HG03280 (cell line): ENCODE measurements at regions not wholly inside any gene's neighbourhood (a gene's known extent, or its start where the extent isn't known, plus 50 kb on each side); places are given as distances from the start of the nearest gene placed in this dataset.
A peak's percentile ranks its signal among the peaks of the same experiment; 100 is the strongest.

Source experiments
- ATAC-seq: cut with Tn5 transposase; IDR thresholded peaks from one replicate; pipeline ENCODE4 v1.9.1; 2021; ENCODE audit warnings: mild to moderate bottlenecking, moderate library complexity; ENCODE audit not compliant: unreplicated experiment

DNA sequence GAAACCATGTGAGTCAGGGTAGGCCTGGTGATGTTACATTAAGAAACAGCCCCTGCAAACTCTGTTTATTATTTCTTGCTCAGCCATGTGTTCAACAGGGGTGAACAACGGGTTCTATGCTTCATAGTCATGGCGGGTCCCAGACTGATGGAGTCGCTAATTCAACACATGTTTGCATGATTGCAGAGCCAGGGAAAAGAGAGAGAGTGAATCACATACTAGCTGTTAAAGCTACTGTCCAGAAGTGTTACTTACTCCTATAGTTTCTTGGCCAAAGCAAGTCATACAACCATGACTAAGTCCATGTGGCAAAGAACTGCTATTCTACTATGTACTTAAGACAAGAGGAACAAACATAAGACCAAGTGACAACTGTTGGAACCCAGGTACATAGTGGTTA lies 241.2 kb upstream of the SKOR2 start:
- ATAC-seq: no peak

DNA sequence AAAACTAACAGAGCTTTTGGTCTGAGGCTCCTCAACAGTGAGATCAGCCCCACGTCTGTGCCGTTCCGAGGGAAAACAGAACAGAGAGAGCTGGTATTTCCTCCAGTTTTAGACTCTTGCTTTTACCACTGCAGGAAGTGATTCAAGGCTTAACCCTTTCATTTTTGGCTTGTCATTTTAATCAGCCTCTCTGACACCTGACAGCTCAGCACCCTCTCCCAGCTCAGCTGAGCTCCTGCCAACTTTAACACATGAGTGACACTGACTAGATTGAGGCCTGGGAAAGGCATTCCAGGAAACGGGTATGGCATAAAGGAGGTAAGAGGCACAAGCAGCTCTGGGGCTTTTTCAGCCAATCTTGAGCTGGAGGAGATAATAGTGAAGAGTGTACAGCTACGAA lies 239.4 kb upstream of the SKOR2 start:
- ATAC-seq: no peak

DNA sequence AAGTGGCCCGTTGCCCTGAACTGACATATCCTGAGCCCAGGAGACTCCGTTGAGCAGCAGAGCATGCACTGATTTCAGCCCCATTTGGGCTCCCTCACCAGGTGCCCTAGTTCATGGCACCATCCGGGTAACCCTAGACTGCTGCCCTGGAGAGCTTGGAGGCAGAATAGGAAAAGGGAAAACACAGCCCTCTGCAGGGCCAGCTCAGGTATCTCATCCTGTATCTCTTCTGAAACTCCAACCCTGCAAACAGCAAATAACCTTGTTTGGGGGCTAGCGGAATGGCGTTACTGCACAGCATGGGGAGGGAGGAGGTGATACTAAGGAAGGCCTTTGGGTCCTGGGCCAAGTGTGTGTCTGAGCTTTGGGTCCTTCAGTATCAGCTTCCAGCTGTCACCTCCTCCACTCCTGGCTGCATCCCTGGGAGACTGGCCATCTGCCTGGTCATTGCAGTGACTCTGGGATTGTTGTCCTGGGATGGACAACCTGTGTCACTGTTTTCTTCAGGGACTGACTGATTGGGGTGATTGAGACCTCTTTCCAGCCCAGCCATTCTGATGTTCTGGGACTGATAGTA lies 233.8 kb upstream of the SKOR2 start:
- no peak for ATAC-seq

DNA sequence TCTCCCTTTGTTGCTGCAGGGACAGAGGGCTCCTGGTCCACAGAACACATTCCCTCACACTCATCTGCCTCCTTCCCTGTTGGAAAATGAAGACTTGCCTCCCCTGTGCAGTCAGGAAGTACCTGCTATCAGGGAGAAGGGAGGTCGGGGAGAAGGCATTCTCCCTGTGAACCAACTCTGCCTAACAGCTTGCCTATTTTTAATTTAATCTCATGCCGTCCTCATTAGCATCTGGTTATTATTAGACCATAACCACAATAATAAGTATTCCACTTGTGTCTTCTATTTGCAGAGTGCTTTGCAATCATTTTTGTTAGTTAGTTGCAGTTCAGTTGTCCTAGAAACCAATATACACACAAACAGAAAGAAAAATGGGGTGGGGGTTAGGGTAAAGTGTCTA lies 232.6 kb upstream of the SKOR2 start:
- ATAC-seq: no peak

DNA sequence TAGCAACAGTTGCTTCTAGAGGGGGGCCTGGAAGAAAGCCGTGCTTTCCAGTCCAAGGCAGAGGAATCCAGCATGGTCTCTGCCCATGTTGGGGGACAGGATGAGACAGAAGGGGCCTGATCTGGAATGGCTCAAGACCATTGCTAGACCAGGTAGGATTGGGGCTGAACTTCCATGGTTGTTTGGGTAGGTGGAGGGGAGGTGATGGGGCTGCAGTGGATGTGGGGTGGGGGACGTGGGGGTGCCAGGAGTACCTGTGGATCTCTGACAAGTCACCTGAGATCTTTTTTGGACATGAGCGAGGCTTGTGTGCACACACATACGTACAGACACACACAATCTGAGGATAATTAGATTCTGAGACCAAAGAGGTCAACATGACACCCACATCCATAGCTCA lies 228.7 kb upstream of the SKOR2 start:
- ATAC-seq: no peak

DNA sequence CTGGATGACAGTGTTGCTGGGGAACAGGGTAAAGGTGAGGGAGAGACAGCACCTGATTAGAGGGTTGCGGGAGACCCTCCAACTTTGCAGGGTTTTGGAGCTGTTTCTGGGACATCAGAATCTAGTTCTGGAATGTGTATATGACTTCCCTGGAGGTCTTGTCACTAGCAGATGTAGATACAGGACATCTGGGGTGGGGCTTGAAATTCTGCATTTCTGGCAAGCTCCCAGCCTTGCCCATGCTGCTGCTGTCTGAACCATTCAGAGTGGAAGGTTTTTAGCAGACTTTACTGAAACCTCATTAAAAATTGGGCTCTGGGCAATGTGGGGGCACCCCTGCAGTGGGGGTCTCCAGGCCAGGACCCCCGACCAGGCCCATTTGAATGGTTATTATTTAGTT lies 220.3 kb upstream of the SKOR2 start:
- no peak for ATAC-seq

DNA sequence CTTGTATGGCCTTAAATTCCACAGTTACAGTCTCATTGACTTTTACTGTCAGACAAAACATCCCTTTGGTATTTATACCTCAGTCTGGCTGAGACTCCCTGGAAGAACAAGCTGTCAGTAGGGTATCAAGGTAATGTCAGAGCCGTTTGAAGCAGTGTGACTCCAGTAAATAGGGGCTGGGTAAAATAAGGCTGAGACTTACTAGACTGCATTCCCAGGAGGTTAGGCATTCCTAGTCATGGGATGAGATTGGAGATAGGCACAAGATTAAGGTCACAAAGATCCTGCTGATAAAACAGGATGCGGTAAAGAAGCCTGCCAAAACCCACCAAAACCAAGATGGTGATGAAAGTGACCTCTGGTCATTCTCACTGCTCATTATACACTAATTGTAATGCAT lies 219.5 kb upstream of the SKOR2 start:
- no peak for ATAC-seq

DNA sequence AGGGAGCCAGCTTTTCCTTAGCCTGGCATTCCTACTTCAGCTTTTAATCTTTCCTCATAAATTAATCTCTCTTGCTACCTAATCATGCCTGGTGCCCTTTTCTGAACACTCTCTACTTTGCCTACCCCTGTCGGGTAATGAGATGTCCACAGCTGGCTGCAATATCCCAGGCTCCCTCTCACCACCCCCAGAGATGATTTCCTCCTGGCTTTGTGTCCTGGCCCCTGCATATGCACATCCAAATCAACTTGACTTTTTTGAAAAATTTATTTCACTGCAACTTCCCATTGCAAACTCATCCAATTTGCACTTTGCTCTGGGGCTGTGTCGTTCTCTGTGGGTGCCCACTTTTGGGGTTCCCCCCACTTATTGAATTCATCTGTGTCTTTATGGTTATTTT lies 218.1 kb upstream of the SKOR2 start:
- no peak for ATAC-seq

DNA sequence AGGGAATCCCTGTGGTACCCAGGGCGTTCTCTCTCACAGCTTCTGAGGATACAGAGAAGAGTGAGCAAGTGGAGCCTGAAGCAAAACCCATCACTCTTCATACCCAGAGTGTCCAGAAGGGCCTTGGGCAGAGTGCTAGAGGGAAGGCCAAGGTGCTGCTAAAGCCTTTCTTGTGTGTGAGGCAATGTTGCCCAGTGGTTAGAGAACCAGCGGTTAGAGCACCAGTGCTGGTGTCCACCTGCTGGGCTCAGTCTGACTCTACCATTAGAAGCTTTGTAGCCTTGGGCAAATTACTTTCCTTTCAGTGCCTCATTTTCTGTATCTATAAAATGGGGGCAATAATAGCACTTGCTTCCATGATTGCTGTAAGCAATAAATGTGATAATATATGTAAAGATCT lies 210.5 kb upstream of the SKOR2 start:
- ATAC-seq: no peak

DNA sequence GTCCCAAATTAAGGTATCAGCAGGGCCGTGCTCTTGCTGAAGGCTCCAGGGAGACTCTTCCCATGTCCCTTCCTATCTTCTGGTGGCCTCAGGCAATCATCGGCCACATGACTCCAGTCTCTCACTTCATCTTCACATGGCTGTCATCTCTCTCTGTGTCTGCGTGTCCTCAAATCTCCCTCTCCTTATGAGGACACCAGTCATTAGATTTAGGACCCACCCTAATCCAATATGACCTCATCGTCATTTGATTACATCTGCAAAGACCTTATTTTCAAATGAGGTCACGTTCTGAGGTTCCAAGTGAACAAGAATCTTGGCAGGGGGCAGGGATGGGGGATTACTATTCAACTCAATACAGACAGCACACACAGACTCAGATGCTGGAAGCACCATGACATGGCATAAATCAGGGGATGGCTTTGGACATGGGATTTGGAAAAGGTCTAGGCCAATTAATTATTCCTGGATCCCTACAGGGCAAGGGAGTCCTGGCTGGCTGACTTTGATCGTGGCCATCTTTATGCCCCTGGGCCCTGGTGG lies 210.0 kb upstream of the SKOR2 start:
- no peak for ATAC-seq

DNA sequence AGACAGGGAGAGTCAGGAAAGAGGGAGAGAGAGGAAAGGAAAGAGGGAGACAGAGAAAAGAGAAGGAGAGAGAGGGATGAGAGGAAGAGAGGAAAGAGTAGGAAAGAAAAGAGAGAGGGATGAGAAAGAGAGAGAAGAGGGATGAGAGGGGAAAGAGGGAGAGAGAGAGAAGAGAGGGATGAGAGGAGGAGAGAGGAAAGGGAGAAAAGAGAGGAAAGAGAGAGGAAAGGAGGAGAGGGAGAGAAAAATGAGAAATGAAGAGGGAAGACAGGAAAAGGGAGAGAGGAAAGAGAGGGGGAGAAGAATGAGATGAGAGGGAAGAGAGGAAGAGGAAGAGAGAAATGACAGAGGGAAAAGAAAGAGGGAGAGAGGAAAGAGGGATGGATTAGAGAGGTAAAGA lies 207.0 kb upstream of the SKOR2 start:
- no peak for ATAC-seq

DNA sequence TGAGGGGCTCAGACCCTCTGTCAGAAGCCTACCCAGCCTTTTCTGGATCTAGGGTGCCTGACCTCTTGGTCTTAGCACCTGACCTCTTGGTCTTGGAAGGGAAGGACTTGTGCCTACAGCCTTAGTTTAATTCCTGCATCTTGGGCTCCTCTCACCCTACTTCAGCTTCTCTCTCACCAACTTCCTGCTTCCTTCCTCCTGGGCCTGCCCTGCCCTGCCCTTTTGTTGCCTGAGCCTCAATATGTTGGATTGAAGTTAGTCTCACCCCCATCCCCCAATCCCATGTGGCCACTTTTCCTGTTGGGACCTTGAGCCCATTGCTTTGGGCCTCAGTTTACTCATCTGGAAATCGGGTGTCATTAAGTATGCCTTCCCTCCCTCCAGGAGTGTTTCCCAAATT lies 206.2 kb upstream of the SKOR2 start:
- no peak for ATAC-seq

DNA sequence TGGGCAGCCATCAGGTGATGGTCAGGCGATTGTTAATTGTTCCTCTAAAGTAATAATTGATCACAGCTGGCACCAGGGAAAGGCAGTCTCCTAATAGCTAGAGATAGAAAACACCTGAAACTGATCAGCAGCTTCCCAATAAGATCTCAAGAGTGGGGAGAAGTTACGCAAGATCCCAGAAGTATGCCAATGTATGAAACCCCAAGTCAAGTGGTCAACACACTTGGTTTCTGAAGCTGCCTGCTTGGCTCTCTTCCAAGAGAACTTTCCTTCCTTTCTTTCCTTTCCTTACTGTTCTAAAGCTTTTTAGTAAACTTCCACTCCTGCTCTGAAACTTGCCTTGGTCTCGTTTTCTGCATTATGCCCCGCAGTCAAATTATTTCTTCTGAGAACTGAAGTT lies 201.6 kb upstream of the SKOR2 start:
- no peak for ATAC-seq

DNA sequence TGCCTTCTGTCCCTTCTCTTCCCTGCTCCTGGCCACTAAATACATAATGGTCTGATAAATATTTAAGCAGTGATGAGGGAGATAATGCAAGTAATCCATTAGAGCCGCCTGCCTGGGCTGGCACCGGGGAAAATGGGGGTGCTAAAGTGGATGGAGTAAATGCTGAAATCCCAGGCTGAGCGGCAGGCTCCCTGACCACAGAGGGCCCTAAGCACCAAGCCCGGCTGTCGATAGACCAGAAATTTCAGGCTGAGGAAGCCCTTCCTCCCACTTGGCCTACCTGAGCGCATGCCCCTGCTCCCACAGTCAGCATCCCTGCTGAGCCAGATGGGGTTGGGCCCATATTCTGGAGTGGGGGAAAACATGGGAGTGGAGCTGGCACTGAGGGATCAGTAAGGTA lies 197.5 kb upstream of the SKOR2 start:
- ATAC-seq: no peak

DNA sequence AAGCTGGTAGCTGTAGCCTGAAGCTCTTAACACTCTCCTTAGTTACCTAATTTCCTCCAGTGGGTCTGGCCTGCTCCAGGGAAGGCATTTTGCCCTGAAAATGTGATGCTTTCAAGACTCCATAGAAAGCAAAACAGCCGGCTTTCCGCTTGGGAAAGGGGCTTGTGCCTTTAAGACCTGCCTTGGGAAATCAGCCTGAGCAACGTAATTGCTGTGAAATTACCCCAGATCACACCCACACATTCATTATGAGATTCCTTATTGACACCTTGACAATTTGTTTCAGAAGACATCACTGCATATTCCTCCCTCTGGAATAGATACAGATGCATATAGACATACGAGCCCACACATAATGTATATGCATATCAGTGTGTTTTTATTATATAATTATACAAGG lies 190.5 kb upstream of the SKOR2 start:
- ATAC-seq: no peak

DNA sequence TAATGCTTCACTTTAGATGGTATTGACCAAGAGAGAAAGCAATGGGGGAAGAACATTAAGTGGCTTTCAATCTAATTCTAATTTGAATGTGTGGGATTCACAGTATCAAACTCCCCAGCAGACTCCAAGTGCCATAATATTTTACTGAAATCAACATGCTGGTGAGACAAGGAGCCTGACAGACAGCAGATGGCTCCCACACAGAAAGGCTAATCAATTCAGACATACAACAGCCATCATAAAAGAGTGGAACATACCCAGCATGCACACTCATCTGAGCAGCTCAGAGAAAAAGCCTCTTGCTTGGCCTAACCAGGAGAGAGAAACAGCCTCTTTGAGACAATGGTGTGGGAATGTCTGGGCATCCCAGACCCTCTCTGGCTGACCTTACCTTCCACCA lies 186.5 kb upstream of the SKOR2 start:
- ATAC-seq: no peak

DNA sequence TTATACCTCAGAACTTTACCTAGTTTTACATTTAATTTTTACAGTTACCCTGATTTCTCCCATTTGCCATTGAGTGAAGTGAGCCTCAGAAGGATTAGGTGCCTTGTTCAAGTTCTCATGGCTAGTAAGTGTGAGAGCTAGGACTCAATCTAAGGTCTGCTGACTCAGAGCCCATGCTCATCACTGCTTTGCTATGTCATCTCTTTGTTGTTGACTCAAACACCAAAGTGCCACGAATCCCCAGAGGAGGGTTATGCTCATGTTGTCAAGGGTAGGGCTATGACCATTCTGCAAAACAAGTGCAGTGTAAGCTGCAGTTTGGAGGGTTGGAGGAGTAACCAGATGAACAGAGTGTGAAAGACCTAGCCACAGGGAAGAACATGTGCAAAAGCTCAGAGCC lies 185.4 kb upstream of the SKOR2 start:
- no peak for ATAC-seq

DNA sequence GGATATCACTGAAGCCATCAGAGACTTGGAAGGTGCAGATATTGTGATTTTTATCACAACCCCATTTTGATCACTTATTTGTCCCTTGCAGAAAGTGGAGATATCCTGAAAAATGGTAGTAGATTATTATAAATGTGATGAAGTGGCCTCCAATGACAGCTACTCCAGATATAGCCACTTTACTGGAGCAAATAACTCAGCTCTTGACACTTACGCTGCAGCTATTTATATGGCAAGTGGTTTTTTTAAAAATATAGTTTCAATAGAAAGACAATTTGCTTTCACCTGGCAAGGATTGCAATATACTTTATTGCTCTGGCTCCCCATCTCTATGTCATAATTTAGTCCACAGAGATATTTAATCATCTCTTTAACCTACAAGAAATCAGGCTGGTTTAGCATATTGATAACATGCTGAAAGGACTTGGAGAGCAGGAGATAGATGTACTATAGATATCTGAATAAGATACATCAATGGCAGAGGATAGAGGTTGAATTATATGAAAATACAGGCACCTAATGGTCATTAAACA lies 182.8 kb upstream of the SKOR2 start:
- no peak for ATAC-seq

DNA sequence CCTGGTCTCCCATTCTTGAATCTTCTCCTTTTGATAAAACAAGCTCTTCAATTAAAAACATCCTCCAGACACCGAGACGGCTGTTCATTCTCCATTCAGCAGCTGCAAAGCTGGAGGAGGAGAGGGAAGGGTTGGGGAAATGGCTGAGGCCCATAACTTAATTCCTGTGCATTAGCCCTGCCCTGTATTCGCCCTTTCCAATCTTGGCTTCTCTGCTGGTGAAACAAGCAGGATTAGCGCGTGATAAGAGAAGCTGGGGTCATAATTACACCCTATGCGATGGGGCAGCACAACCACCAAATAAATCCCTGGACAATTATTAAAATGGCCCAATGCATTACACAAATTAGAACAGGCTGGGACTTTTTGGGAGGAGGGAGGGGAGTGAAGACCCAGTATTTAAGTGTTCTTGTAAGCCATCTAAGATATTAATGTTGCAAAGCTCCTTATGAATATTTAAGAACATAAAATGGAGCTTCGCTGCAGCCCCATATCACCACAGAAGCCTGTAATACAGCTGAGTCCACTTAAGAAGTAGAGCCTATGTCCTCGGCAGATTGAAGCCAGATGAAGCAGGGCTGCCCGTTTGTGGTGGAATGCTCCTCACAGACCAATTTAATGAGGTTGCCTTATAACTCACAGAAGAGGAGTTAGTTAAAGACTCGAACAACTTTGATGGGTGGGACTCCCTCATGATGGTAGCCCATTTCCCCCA lies 176.6 kb upstream of the SKOR2 start:
- no peak for ATAC-seq

DNA sequence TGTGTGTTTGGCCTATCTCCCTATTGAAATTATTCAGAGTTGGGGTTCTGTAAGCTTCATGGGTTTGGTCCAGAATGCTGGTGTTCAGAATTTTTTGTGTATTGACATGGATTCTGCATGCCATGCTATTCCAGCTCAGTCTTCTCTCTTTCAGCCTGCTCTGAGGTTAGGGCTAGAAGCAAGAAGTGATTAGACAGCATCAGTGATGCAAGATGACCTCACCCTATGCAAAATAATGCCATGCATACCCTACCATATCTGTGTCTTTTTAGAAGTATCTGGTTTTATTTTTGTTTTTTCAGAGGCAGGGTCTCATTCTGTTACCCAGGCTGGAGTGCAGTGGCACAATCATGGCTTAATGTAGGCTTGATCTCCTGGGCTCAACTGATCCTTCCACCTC lies 175.6 kb upstream of the SKOR2 start:
- no peak for ATAC-seq

DNA sequence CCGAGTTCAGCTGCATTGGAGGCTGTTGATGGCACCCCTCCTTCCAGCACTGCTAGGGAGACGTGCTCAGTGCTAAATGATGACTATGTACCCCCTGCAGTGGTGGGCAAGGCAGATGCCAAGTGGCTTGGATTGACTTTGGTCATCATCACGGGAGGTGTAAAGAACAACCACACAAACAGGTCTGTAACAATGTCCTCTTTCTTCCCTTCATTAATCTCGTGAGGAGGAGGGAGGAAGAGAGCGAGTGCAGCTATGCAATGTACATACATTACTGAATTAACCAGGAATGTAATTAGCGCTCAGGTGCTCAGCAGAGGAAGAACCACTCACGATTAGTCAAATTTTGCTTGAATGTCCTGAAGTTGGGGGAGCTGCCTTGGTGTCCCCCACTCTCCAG lies 173.9 kb upstream of the SKOR2 start:
- no peak for ATAC-seq

DNA sequence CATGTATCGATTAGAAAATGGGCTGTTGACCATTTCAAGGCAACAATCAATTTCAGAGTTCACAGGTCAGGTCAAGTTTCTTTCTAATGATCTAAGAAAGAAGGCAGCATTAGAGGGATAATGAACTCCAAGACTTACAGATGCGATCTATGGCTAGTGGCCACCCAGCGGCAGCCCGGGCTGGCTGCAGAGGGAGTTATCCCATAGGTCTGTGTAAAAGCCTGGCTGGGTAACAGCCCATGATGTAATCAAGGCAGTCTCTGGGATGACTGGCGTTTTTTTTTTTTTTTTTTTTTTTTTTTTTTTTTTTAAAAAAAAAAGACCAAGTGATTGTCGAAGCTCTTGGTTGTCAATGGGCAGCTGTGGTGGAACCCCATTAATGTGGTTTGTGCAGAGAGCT lies 171.1 kb upstream of the SKOR2 start:
- no peak for ATAC-seq

DNA sequence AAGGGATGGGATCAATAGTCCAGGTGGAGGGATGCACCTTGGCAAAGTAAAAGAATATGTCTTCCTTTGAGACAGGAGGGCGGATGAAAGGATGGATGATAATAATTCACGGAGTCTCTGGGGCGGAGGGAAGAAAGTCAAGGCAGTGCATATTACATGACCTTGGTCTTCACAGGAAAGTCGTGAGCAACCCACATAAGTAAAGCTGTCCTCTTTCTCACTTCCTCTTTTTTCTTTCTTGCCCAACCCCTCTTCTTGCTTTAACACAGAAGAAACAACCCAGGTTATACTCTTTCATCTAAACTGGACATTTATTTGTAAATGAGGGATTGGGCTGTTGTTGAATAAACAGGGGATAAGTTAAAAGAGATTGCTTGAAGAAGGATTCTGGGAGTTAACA lies 168.7 kb upstream of the SKOR2 start:
- peak; percentile 68 for ATAC-seq
